K562 (cell line): ENCODE measurements at regions not wholly inside any gene's neighbourhood (a gene's known extent, or its start where the extent isn't known, plus 50 kb on each side); places are given as distances from the start of the nearest gene placed in this dataset.

Experiments used
- ATAC-seq: fragments of 200-7000 bp; cut with Tn5 transposase; 3 replicates; pipeline ENCODE4 v1.9.1; 2020; ENCODE audit warnings: moderate library complexity
- BruUV-seq: library from RNA; stranded (reverse); fragments of 400-500 nt; replicated peaks from 2 replicates; lab custom pipeline; 2021; lab: Mats Ljungman, UMichigan
- CTCF ChIA-PET: fragments of 300-600 bp; formaldehyde crosslinking; extraction: SDS; loops from one replicate; lab custom pipeline; 2021; ENCODE audit warnings: low intra/inter-chr PET ratio; lab: Yijun Ruan, JAX
- POLR2A ChIA-PET: fragments of 300-600, 350-650 bp; sonication (Branson Sonifier 250); formaldehyde crosslinking; extraction: SDS; loops from one replicate; lab custom pipeline; 2021; ENCODE audit warnings: antibody characterized with exemption, inconsistent platforms; lab: Yijun Ruan, JAX
- DNase-seq, 4 experiments: peaks; one replicate each; pipeline versions ENCODE4 v3.0.0 to v3.0.0-alpha.2; 2011 to 2018; ENCODE audit warnings: low spot score in 3 of 4, mixed read lengths in 3 of 4; ENCODE audit errors: extremely low read depth in 1 of 4
- FAIRE-seq: peaks from 2 replicates; lab custom pipeline; 2011; peaks lifted over from hg19 to GRCh38; lab: Jason Lieb, UNC
- H2AFZ ChIP-seq: 2 replicates; pipeline ENCODE4 v1.6.0; 2011; ENCODE audit warnings: low read depth, low read length, control low read depth, inconsistent platforms
- H3K27ac ChIP-seq: fragments of 200-600 bp; 3 replicates; pipeline ENCODE4 v1.8.0; 2011; ENCODE audit warnings: low read depth, mild to moderate bottlenecking, control low read depth, inconsistent platforms, low read length, moderate library complexity, mixed read lengths; ENCODE audit errors: extremely low read depth
- H3K27me3 ChIP-seq, 2 experiments: fragments of 300-600 bp in 1 of 2; 2 replicates in 1 of 2; 3 replicates in 1 of 2; pipeline versions ENCODE4 v1.6.0 to v1.8.0; 2011; ENCODE audit warnings: inconsistent platforms in 2 of 2, low read length in 2 of 2, mild to moderate bottlenecking in 1 of 2, mixed read lengths in 1 of 2, moderate library complexity in 1 of 2; ENCODE audit not compliant: control insufficient read depth in 2 of 2, insufficient read depth in 2 of 2
- H3K36me3 ChIP-seq: fragments of 300-600 bp; 3 replicates; pipeline ENCODE4 v1.8.0; 2011; ENCODE audit warnings: mild to moderate bottlenecking, low read length, inconsistent platforms; ENCODE audit not compliant: control insufficient read depth, insufficient read depth
- H3K4me1 ChIP-seq, 2 experiments: fragments of 200-600 bp in 1 of 2; replicated peaks in 1 of 2; 2 replicates in 1 of 2; 3 replicates in 1 of 2; pipeline versions ENCODE4 v1.5.1 to v1.8.0; 2011; ENCODE audit warnings: inconsistent platforms in 2 of 2, low read length in 2 of 2, mild to moderate bottlenecking in 1 of 2, mixed read lengths in 1 of 2, moderate library complexity in 1 of 2; ENCODE audit not compliant: control insufficient read depth in 2 of 2, insufficient read depth in 2 of 2
- H3K4me2 ChIP-seq: 2 replicates; pipeline ENCODE4 v1.6.1; 2011; ENCODE audit warnings: low read length, control low read depth, inconsistent platforms, mixed read lengths; ENCODE audit not compliant: insufficient read depth
- H3K4me3 ChIP-seq: fragments of 200-600 bp; sonication (generic), shearing (Covaris generic); 2 replicates; pipeline ENCODE4 v1.5.1; 2016; ENCODE audit warnings: control low read depth, inconsistent platforms
- H3K79me2 ChIP-seq: fragments of 200-600 bp; 3 replicates; pipeline ENCODE4 v1.8.0; 2011; ENCODE audit warnings: low read length, inconsistent platforms; ENCODE audit not compliant: control insufficient read depth, insufficient read depth
- H3K9ac ChIP-seq, 2 experiments: 2 replicates each; pipeline versions ENCODE4 v1.6.0 to v1.6.1; 2011; ENCODE audit warnings: low read depth in 2 of 2, low read length in 2 of 2, control low read depth in 1 of 2, inconsistent platforms in 1 of 2, mild to moderate bottlenecking in 1 of 2, mixed read lengths in 1 of 2; ENCODE audit not compliant: insufficient read depth in 1 of 2
- H3K9me1 ChIP-seq: one replicate; pipeline ENCODE4 v1.6.0; 2011; ENCODE audit warnings: inconsistent platforms, mild to moderate bottlenecking, low read length, moderate library complexity; ENCODE audit not compliant: control insufficient read depth, insufficient read depth
- H3K9me3 ChIP-seq: replicated peaks from 2 replicates; pipeline ENCODE4 v1.5.1; 2011; ENCODE audit warnings: low read depth, low read length, inconsistent platforms; ENCODE audit not compliant: control insufficient read depth, insufficient read depth
- H4K20me1 ChIP-seq: replicated peaks from 2 replicates; pipeline ENCODE4 v1.6.1; 2011; ENCODE audit warnings: low read length, inconsistent platforms, mixed read lengths; ENCODE audit not compliant: control insufficient read depth, insufficient read depth
- BRCA1 ChIP-seq, 2 experiments: fragments of 450-650 bp in 1 of 2; sonication (generic) in 1 of 2; formaldehyde crosslinking in 1 of 2; IDR thresholded peaks; 2 replicates each; pipeline versions ENCODE4 v1.5.0 to v1.6.1; 2017 to 2020; ENCODE audit warnings: mild to moderate bottlenecking in 1 of 2, missing genetic modification reagents in 1 of 2
- GTF2E2 ChIP-seq: fragments of 200-800 bp; sonication (Bioruptor generic); IDR thresholded peaks from 2 replicates; pipeline ENCODE4 v1.6.1; 2016; ENCODE audit warnings: missing genetic modification characterization, missing compliant biosample characterization
- KLF1 ChIP-seq: fragments of 450-650 bp; IDR thresholded peaks from 2 replicates; pipeline ENCODE4 v1.6.1; 2016; ENCODE audit warnings: missing genetic modification characterization, missing compliant biosample characterization
- TAF9B ChIP-seq: fragments of 450-650 bp; IDR thresholded peaks from 2 replicates; pipeline ENCODE4 v1.6.1; 2018; ENCODE audit warnings: mild to moderate bottlenecking; ENCODE audit not compliant: partially characterized antibody
- TGIF2 ChIP-seq: sonication (generic); formaldehyde crosslinking; IDR thresholded peaks from 2 replicates; pipeline ENCODE4 v1.8.1; 2022; ENCODE audit warnings: mild to moderate bottlenecking, missing genetic modification reagents, moderate library complexity
- ZNF695 ChIP-seq: fragments of 450-650 bp; formaldehyde crosslinking; IDR thresholded peaks from 2 replicates; pipeline ENCODE4 v1.4.0; 2020; ENCODE audit warnings: mild to moderate bottlenecking, moderate library complexity
- WGBS: fragments of 100-300 bp; shearing (Covaris generic); methylation state at CpG from one replicate; pipeline ENCODE4 v1.1.6; 2016; ENCODE audit warnings: low coverage, mixed read lengths; ENCODE audit not compliant: insufficient coverage; ENCODE audit errors: missing lambda C conversion rate; 5-methylcytosine and 5-hydroxymethylcytosine counted together
- in situ Hi-C: fragments of 300-500 bp; cut with MboI; formaldehyde crosslinking; loops from 4 replicates; pipeline ENCODE4 v1.15.0; 2018; ENCODE audit warnings: inconsistent platforms, mixed read lengths
- intact Hi-C: fragments of 100-400 bp; cut with micrococcal nuclease; formaldehyde crosslinking; loops from 2 replicates; pipeline ENCODE4 v1.14.2; 2022
- TF ChIP-seq, protein P1 (sequence below): fragments of 250-450 bp; sonication (Bioruptor Pico); IDR thresholded peaks from 2 replicates; pipeline ENCODE4 v1.4.0; 2020; ENCODE audit warnings: mild to moderate bottlenecking
- TF ChIP-seq, protein P2 (sequence below): sonication (generic); formaldehyde crosslinking; IDR thresholded peaks from 2 replicates; pipeline ENCODE4 v1.8.1; 2022; ENCODE audit warnings: missing genetic modification reagents

DNA sequence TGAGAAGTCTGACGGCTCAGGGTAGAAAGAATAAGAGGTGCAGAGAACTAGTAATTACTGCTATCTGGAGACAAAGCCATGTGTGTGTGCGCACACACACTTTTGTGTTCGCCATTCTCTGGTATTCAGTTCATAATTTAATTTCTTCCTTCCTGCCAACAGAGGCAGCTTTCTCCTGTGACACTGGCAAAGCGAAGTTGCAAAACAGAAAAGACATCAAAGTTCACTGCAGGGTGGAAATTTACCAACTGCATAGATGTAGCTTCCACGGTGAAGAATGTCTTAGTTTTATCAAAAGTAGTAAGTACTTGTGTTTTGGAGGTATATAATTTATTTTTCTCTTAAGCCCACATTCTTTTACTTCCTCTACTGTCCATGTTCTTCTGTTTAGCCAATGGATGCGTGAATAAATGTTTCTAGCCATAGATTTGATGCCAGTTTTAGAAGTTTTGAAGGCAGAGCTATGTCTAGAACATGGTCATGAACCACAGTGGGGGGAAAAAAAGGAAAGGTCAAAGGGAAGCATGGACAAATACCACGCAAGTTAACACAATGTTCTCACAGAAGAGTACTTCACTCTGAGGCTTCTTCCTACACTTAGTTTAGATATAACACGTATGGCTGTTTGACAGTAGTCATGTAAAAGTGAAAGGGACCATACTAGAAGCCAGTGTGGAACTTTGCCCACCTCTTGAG is 536.5 kb upstream of the GRIA1 start:
- FAIRE-seq (no peak), DNase-seq (no peak), ATAC-seq (no peak)
- H2AFZ ChIP-seq = no peak overlapping the region
- H3K4me3 ChIP-seq = no peak overlapping the region
- no peaks in the 10 kb centered on the region for H3K79me2 ChIP-seq
- no peak overlapping the region for H3K27ac ChIP-seq
- H4K20me1 ChIP-seq = no peaks in the 10 kb centered on the region
- ChIA-PET POLR2A (no interaction called here), CTCF (no interaction called here)
- H3K9me3 ChIP-seq = no peaks in the 10 kb centered on the region; the same call in 1 of the 2 replicates
- no peak overlapping the region for H3K9ac ChIP-seq
- 0% methylated on average over 8 of the region's 8 CpGs for WGBS
- TF ChIP-seq, protein P1, sequence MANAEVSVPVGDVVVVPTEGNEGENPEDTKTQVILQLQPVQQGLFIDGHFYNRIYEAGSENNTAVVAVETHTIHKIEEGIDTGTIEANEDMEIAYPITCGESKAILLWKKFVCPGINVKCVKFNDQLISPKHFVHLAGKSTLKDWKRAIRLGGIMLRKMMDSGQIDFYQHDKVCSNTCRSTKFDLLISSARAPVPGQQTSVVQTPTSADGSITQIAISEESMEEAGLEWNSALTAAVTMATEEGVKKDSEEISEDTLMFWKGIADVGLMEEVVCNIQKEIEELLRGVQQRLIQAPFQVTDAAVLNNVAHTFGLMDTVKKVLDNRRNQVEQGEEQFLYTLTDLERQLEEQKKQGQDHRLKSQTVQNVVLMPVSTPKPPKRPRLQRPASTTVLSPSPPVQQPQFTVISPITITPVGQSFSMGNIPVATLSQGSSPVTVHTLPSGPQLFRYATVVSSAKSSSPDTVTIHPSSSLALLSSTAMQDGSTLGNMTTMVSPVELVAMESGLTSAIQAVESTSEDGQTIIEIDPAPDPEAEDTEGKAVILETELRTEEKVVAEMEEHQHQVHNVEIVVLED = no peak
- TF ChIP-seq BRCA1 (IDR thresholded peaks at IDR 0.05) (no peak), BRCA1 (CRISPR knock-in tag; IDR thresholded peaks at IDR 0.05) (no peak), KLF1 (tag) (no peak), TAF9B (no peak), TGIF2 (CRISPR knock-in tag) (no peak), GTF2E2 (no peak), ZNF695 (CRISPR knock-in tag) (no peak)
- TF ChIP-seq, protein P2, sequence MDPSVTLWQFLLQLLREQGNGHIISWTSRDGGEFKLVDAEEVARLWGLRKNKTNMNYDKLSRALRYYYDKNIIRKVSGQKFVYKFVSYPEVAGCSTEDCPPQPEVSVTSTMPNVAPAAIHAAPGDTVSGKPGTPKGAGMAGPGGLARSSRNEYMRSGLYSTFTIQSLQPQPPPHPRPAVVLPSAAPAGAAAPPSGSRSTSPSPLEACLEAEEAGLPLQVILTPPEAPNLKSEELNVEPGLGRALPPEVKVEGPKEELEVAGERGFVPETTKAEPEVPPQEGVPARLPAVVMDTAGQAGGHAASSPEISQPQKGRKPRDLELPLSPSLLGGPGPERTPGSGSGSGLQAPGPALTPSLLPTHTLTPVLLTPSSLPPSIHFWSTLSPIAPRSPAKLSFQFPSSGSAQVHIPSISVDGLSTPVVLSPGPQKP = no peak
- no peaks in the 10 kb centered on the region for H3K36me3 ChIP-seq
- intact Hi-C loops (no loop called here), in situ Hi-C loops (no loop called here)
- no peaks in the 10 kb centered on the region for H3K9me1 ChIP-seq
- no peak overlapping the region for H3K4me2 ChIP-seq
- H3K27me3 ChIP-seq = no peaks in the 10 kb centered on the region
- BruUV-seq = no TSS peak
- H3K4me1 ChIP-seq = no peaks in the 10 kb centered on the region
